Right lobe of liver (tissue), 6 donors: ENCODE measurements at regions not wholly inside any gene's neighbourhood (a gene's known extent, or its start where the extent isn't known, plus 50 kb on each side); places are given as distances from the start of the nearest gene placed in this dataset.

Experiments
- ATAC-seq, 4 donors: fragments of 200-7000 bp; cut with Tn5 transposase; one replicate each; pipeline ENCODE4 v1.9.1; 2020; ENCODE audit warnings: mild to moderate bottlenecking in 4 of 4, moderate library complexity in 4 of 4
- DNase-seq, 3 donors: peaks; one replicate each; pipeline ENCODE4 v3.0.0-alpha.2; 2020
- H3K27ac ChIP-seq, 3 donors: fragments of 200-600 bp; one replicate each; pipeline ENCODE4 v1.8.0; 2022
- H3K27me3 ChIP-seq, 2 donors: fragments of 200-600 bp; one replicate each; pipeline ENCODE4 v1.8.0; 2022
- H3K36me3 ChIP-seq, 4 donors: fragments of 200-600 bp; sonication (generic) in 1 of 4; one replicate each; pipeline versions ENCODE4 v1.5.1 to v1.8.0; 2017 to 2022; ENCODE audit warnings: control low read depth in 1 of 4
- H3K4me1 ChIP-seq, 4 donors: fragments of 200-600 bp; sonication (generic) in 1 of 4; one replicate each; pipeline versions ENCODE4 v1.5.1 to v1.8.0; 2017 to 2022; ENCODE audit warnings: control low read depth in 1 of 4
- H3K4me3 ChIP-seq, 3 donors: fragments of 200-600 bp; one replicate each; pipeline ENCODE4 v1.8.0; 2022
- H3K9me3 ChIP-seq, 4 donors: fragments of 200-600 bp; sonication (generic) in 1 of 4; one replicate each; pipeline versions ENCODE4 v1.5.1 to v1.8.0; 2017 to 2022; ENCODE audit warnings: control low read depth in 1 of 4
- CTCF ChIP-seq, 4 donors: fragments of 200-600 bp in 3 of 4; fragments of 450-650 bp in 1 of 4; IDR thresholded peaks; one replicate each; pipeline versions ENCODE4 v1.5.1 to v1.8.0; 2016 to 2022; ENCODE audit warnings: antibody characterized with exemption in 4 of 4, mild to moderate bottlenecking in 2 of 4
- POLR2A ChIP-seq: fragments of 450-650 bp; IDR thresholded peaks from one replicate; pipeline ENCODE4 v1.6.1; 2017; ENCODE audit warnings: antibody characterized with exemption, mild to moderate bottlenecking
- WGBS: methylation state at CpG from one replicate; pipeline ENCODE4 v1.1.6; 2018; ENCODE audit warnings: low coverage, low lambda C conversion rate; ENCODE audit not compliant: insufficient coverage; ENCODE audit errors: missing lambda C conversion rate; 5-methylcytosine and 5-hydroxymethylcytosine counted together
- intact Hi-C, 2 donors: fragments of 100-400 bp; cut with DNase I; formaldehyde crosslinking; loops; one replicate each; pipeline versions ENCODE4 v1.11.2 to v1.14.1; 2022
- donor health status: DM: no; HTN: yes; CAD: no.
- donor health status: DM: no; HTN: no; CAD: no.
- donor health status: DM: no; HTN: no; CAD: no.
- donor health status: DM: no; HTN: yes; CAD: no.
- donor health status: DM: no; HTN: yes; CAD: no.

- WGBS: 28% methylated on average over 2 of the region's 2 CpGs
- TF ChIP-seq CTCF (IDR thresholded peaks at IDR 0.05) (no peak), POLR2A (no peak)
- Histone ChIP-seq H3K4me1 (no peaks in the 10 kb centered on the region), H3K4me3 (no peak overlapping the region), H3K9me3 (peaks cover 0 to 4% (median 0%) of the 10 kb centered on the region in 4 donors), H3K36me3 (no peaks in the 10 kb centered on the region), H3K27me3 (no peaks in the 10 kb centered on the region), H3K27ac (no peak overlapping the region)
- intact Hi-C loops: no loop called here
- DNase-seq: no peak
- no peak for ATAC-seq
Observed at GRCh38 chr11:38423042-38423441, 1825.0 kb upstream of the RAG2 start.

- ATAC-seq: no peak
- Histone ChIP-seq H3K27me3 (no peaks in the 10 kb centered on the region), H3K4me3 (no peak overlapping the region), H3K9me3 (peaks cover 0 to 4% (median 0%) of the 10 kb centered on the region in 4 donors), H3K4me1 (no peaks in the 10 kb centered on the region), H3K36me3 (no peaks in the 10 kb centered on the region), H3K27ac (no peak overlapping the region)
- intact Hi-C loops: no loop called here
- 43% methylated on average over 4 of the region's 4 CpGs for WGBS
- TF ChIP-seq CTCF (IDR thresholded peaks at IDR 0.05): no peak
- no peak for TF ChIP-seq POLR2A
- DNase-seq: no peak
Observed at GRCh38 chr11:38416141-38416540, 1818.1 kb upstream of the RAG2 start.

GRCh38 chr11:38411149-38411548 is 1813.1 kb upstream of the RAG2 start:
- Histone ChIP-seq H3K36me3 (no peaks in the 10 kb centered on the region), H3K9me3 (no peaks in the 10 kb centered on the region), H3K27ac (no peak overlapping the region), H3K4me1 (no peaks in the 10 kb centered on the region), H3K4me3 (no peak overlapping the region), H3K27me3 (no peaks in the 10 kb centered on the region)
- TF ChIP-seq CTCF (IDR thresholded peaks at IDR 0.05) (no peak), POLR2A (no peak)
- DNase-seq (no peak), ATAC-seq (no peak)
- 37% methylated on average over 2 of the region's 2 CpGs for WGBS
- intact Hi-C loops: no loop called here

GRCh38 chr11:38402063-38402462 is 1804.0 kb upstream of the RAG2 start:
- intact Hi-C loops: no loop called here
- Histone ChIP-seq H3K36me3 (no peaks in the 10 kb centered on the region), H3K9me3 (no peaks in the 10 kb centered on the region), H3K27ac (no peak overlapping the region), H3K27me3 (no peaks in the 10 kb centered on the region), H3K4me1 (no peaks in the 10 kb centered on the region), H3K4me3 (no peak overlapping the region)
- ATAC-seq (no peak), DNase-seq (no peak)
- WGBS: 30% methylated on average over 4 of the region's 4 CpGs
- no peak for TF ChIP-seq CTCF (IDR thresholded peaks at IDR 0.05)
- TF ChIP-seq POLR2A: no peak

GRCh38 chr11:38392176-38392575 is 1794.1 kb upstream of the RAG2 start:
- no peak for DNase-seq
- no peaks in the 10 kb centered on the region for H3K4me1 ChIP-seq
- H3K27ac ChIP-seq: no peak overlapping the region
- no peak for ATAC-seq
- intact Hi-C loops: no loop called here
- no peaks in the 10 kb centered on the region for H3K36me3 ChIP-seq
- H3K9me3 ChIP-seq: no peaks in the 10 kb centered on the region
- H3K27me3 ChIP-seq: no peaks in the 10 kb centered on the region
- TF ChIP-seq CTCF (IDR thresholded peaks at IDR 0.05) (no peak), POLR2A (no peak)
- WGBS: 54% methylated on average over 1 of the region's 1 CpG
- H3K4me3 ChIP-seq: no peak overlapping the region
